Naive thymus-derived CD4-positive, alpha-beta T cell (primary cell): ENCODE measurements at regions not wholly inside any gene's neighbourhood (a gene's known extent, or its start where the extent isn't known, plus 50 kb on each side); places are given as distances from the start of the nearest gene placed in this dataset.

Source experiments
- ATAC-seq: fragments of 150-1000 bp; cut with Tn5 transposase; 2 replicates; pipeline ENCODE4 v1.10.0; 2021; ENCODE audit warnings: mild to moderate bottlenecking, moderate library complexity
- CTCF ChIA-PET: fragments of 350-600 bp; sonication (Branson Sonifier 250); formaldehyde crosslinking; loops from one replicate; lab custom pipeline; 2021; ENCODE audit warnings: antibody characterized with exemption; lab: Charles Lee
- POLR2A ChIA-PET: fragments of 350-600 bp; sonication (Branson Sonifier 250); formaldehyde crosslinking; loops from one replicate; lab custom pipeline; 2021; ENCODE audit warnings: antibody characterized with exemption, inconsistent platforms; lab: Charles Lee
- DNase-seq, 9 donors: peaks; one replicate each; pipeline versions ENCODE4 v3.0.0 to v3.0.0-alpha.2; 2020 to 2022; ENCODE audit warnings: mixed read lengths in 1 of 9
- H3K27ac ChIP-seq: one replicate; pipeline ENCODE4 v1.7.0; 2013; ENCODE audit warnings: mild to moderate bottlenecking, low read depth, low read length, moderate library complexity
- H3K27me3 ChIP-seq, 2 donors: one replicate each; pipeline ENCODE4 v1.7.0; 2013; ENCODE audit warnings: low read length in 2 of 2, mild to moderate bottlenecking in 2 of 2, moderate library complexity in 2 of 2; ENCODE audit not compliant: control insufficient read depth in 2 of 2, insufficient read depth in 2 of 2
- H3K36me3 ChIP-seq, 3 experiments: 1 replicate in 2 of 3; 2 replicates in 1 of 3; pipeline ENCODE4 v1.7.0; 2013; ENCODE audit warnings: low read length in 3 of 3, mild to moderate bottlenecking in 3 of 3, moderate library complexity in 1 of 3; ENCODE audit not compliant: insufficient read depth in 3 of 3, control insufficient read depth in 2 of 3
- H3K4me1 ChIP-seq, 2 donors: one replicate each; pipeline ENCODE4 v1.7.0; 2013; ENCODE audit warnings: low read length in 2 of 2, mild to moderate bottlenecking in 2 of 2, moderate library complexity in 1 of 2; ENCODE audit not compliant: control insufficient read depth in 2 of 2, insufficient read depth in 2 of 2
- H3K4me3 ChIP-seq: 2 replicates; pipeline ENCODE4 v1.7.0; 2013; ENCODE audit warnings: mild to moderate bottlenecking, low read length
- H3K9me3 ChIP-seq, 3 experiments: 1 replicate in 2 of 3; 2 replicates in 1 of 3; pipeline ENCODE4 v1.7.0; 2013; ENCODE audit warnings: low read length in 3 of 3; ENCODE audit not compliant: control insufficient read depth in 2 of 3
- H3K27ac Mint-ChIP-seq, 9 donors: one replicate each; pipeline ENCODE4 v1.8.0; 2020 to 2022; ENCODE audit warnings: mixed read lengths in 9 of 9, mild to moderate bottlenecking in 8 of 9, moderate library complexity in 5 of 9, inconsistent platforms in 2 of 9
- H3K27me3 Mint-ChIP-seq, 5 donors: one replicate each; pipeline ENCODE4 v1.8.0; 2021 to 2022; ENCODE audit warnings: mixed read lengths in 5 of 5, mild to moderate bottlenecking in 1 of 5
- H3K36me3 Mint-ChIP-seq, 5 donors: one replicate each; pipeline ENCODE4 v1.8.0; 2020 to 2022; ENCODE audit warnings: mixed read lengths in 5 of 5, mild to moderate bottlenecking in 3 of 5, inconsistent platforms in 1 of 5
- H3K4me1 Mint-ChIP-seq, 7 donors: one replicate each; pipeline ENCODE4 v1.8.0; 2020 to 2022; ENCODE audit warnings: mixed read lengths in 7 of 7, mild to moderate bottlenecking in 3 of 7, inconsistent platforms in 1 of 7
- H3K4me3 Mint-ChIP-seq, 10 donors: one replicate each; pipeline ENCODE4 v1.8.0; 2020 to 2022; ENCODE audit warnings: mild to moderate bottlenecking in 10 of 10, mixed read lengths in 10 of 10, moderate library complexity in 6 of 10, inconsistent platforms in 2 of 10
- H3K9me3 Mint-ChIP-seq, 11 donors: one replicate each; pipeline ENCODE4 v1.8.0; 2020 to 2022; ENCODE audit warnings: mixed read lengths in 11 of 11, mild to moderate bottlenecking in 4 of 11, inconsistent platforms in 1 of 11, moderate library complexity in 1 of 11
- intact Hi-C, 2 donors: fragments of 100-400 bp; cut with micrococcal nuclease; formaldehyde crosslinking; loops; one replicate each; pipeline ENCODE4 v1.15.1; 2023

DNA sequence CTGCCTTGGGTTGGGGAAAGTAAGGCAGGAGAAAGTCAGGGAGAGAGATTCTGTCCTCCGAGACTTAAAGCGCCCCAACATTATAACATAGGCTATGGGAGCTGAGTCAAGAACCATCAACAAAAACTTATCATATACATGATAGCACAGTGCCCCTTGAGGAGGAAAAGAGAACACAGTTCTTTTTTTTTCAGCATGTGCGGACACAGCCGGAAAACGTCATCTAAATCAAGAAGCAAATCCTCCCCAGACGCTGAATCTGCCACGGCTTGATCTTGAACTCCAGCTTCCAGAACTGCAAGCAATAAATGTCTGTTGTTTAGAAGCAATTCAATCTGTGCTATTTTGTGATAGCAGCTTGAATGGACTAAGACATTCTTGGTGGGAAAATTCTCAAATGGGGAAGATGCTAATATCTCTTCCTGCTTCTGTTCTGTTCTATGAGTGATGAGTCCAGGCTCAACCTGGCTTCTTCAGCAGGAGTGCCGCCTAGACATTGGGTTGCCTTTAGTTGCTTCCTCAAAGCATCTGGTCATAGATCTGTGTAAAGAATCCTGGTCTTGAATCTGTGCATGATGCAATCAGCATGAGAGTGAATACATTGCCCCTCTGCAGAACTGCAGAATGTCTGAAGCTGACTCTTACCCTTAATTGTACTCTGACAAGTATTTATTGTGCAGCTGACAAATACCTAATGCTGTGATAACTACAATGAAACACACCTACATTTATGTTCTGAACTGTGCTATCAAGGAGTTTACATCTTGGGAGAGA is 549.8 kb upstream of the PRKX start:
- no peaks in the 10 kb centered on the region for H3K27me3 ChIP-seq
- H3K27ac ChIP-seq, result no peak overlapping the region
- intact Hi-C loops, result no loop called here
- Mint-ChIP-seq H3K4me1 (peaks cover 0 to 6% (median 0%) of the 10 kb centered on the region in 7 donors), H3K27me3 (no peaks in the 10 kb centered on the region), H3K27ac (no peak overlapping the region), H3K9me3 (peaks cover 0 to 6% (median 0%) of the 10 kb centered on the region in 11 donors), H3K36me3 (no peaks in the 10 kb centered on the region), H3K4me3 (peak overlapping the region in 3 of 10 donors; percentile 20 to 51 (median 29))
- no peaks in the 10 kb centered on the region for H3K9me3 ChIP-seq
- ChIA-PET CTCF (no interaction called here), POLR2A (no interaction called here)
- H3K36me3 ChIP-seq, result no peaks in the 10 kb centered on the region
- no peaks in the 10 kb centered on the region for H3K4me1 ChIP-seq
- peak in 3 of 9 donors; percentile 6 to 10 (median 6) for DNase-seq
- no peak for ATAC-seq
- no peak overlapping the region for H3K4me3 ChIP-seq

DNA sequence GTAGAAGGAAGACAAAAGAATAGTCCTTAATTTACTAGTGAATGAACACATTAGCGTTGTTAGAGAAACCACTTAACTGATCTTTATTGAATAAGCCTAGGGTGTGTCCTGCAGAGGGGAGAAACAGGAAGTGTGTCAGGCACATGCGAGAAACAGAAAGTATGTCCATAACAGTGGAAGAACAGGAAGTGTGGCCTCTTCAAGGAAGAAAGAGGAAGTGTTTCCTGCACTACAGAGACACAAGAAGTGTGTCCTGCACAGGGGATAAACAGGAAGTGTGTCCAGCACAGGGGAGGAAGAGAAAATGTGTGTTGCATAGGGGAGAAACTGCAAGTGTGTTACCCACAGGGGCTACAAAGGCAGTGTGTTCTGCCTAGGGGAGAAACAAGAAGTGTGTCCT is 539.6 kb upstream of the PRKX start:
- Mint-ChIP-seq H3K27ac (peak overlapping the region in 7 of 9 donors; percentile 46 to 93 (median 79)), H3K27me3 (peaks cover 0 to 6% (median 0%) of the 10 kb centered on the region in 5 donors), H3K9me3 (peaks cover 0 to 40% (median 16%) of the 10 kb centered on the region in 11 donors), H3K36me3 (peaks cover 0 to 5% (median 0%) of the 10 kb centered on the region in 5 donors), H3K4me1 (peaks cover 0 to 8% (median 7%) of the 10 kb centered on the region in 7 donors), H3K4me3 (peak overlapping the region in 9 of 10 donors; percentile 1 to 61 (median 49))
- Histone ChIP-seq H3K27ac (no peak overlapping the region), H3K36me3 (no peaks in the 10 kb centered on the region), H3K27me3 (no peaks in the 10 kb centered on the region), H3K4me1 (no peaks in the 10 kb centered on the region), H3K9me3 (no peaks in the 10 kb centered on the region), H3K4me3 (no peak overlapping the region)
- ChIA-PET CTCF (no interaction called here), POLR2A (no interaction called here)
- no peak for ATAC-seq
- intact Hi-C loops, result no loop called here
- peak in 4 of 9 donors; percentile 10 to 32 (median 20) for DNase-seq

GRCh38 chrX:4249401-4249800 is 536.0 kb upstream of the PRKX start:
- Histone ChIP-seq H3K36me3 (no peaks in the 10 kb centered on the region), H3K4me3 (no peak overlapping the region), H3K27ac (no peak overlapping the region), H3K9me3 (no peaks in the 10 kb centered on the region), H3K4me1 (no peaks in the 10 kb centered on the region), H3K27me3 (no peaks in the 10 kb centered on the region)
- Mint-ChIP-seq H3K9me3 (peaks cover 0 to 42% (median 14%) of the 10 kb centered on the region in 11 donors), H3K4me3 (no peak overlapping the region), H3K4me1 (peaks cover 0 to 8% (median 7%) of the 10 kb centered on the region in 7 donors), H3K27me3 (peaks cover 0 to 6% (median 0%) of the 10 kb centered on the region in 5 donors), H3K36me3 (peaks cover 0 to 5% (median 0%) of the 10 kb centered on the region in 5 donors), H3K27ac (no peak overlapping the region)
- intact Hi-C loops, result no loop called here
- ChIA-PET CTCF (no interaction called here), POLR2A (no interaction called here)
- DNase-seq (no peak), ATAC-seq (no peak)

DNA sequence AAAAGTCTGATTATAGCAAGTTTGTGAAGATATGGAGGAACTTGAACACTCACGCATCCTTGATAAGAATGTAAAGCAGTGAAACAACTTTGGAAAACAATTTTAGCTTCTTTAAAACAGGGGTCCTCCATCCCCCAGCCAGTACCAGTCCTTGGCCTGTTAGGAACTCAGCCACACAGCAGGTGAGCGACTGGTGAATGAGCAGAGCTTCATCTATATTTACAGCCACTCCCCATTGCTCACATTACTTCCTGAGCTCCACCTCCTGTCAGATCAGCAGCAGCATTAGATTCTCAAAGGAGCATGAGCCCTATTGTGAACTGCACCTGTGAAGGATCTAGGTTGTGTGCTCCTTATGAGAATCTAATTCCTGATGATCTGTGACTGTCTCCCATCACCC is 530.3 kb upstream of the PRKX start:
- Mint-ChIP-seq H3K27ac (no peak overlapping the region), H3K27me3 (no peaks in the 10 kb centered on the region), H3K9me3 (peaks cover 0 to 34% (median 6%) of the 10 kb centered on the region in 11 donors), H3K4me3 (no peak overlapping the region), H3K36me3 (no peaks in the 10 kb centered on the region), H3K4me1 (peaks cover 0 to 4% (median 0%) of the 10 kb centered on the region in 7 donors)
- Histone ChIP-seq H3K4me3 (no peak overlapping the region), H3K9me3 (peaks cover 4 to 18% (median 14%) of the 10 kb centered on the region in 3 experiments), H3K4me1 (peaks cover 0 to 6% of the 10 kb centered on the region in 2 donors), H3K36me3 (no peaks in the 10 kb centered on the region), H3K27ac (no peak overlapping the region), H3K27me3 (no peaks in the 10 kb centered on the region)
- DNase-seq (no peak), ATAC-seq (no peak)
- intact Hi-C loops, result no loop called here
- POLR2A ChIA-PET, result no interaction called here
- CTCF ChIA-PET, result no interaction called here

GRCh38 chrX:4240541-4241194 is 527.2 kb upstream of the PRKX start:
- no peaks in the 10 kb centered on the region for H3K27me3 Mint-ChIP-seq
- peaks cover 0 to 30% (median 3%) of the 10 kb centered on the region in 11 donors for H3K9me3 Mint-ChIP-seq
- intact Hi-C loops, result no loop called here
- Histone ChIP-seq H3K4me3 (peak overlapping the region; percentile 28), H3K9me3 (peaks cover 4 to 20% (median 14%) of the 10 kb centered on the region in 3 experiments), H3K27me3 (no peaks in the 10 kb centered on the region), H3K27ac (peak overlapping the region; percentile 52), H3K4me1 (peaks cover 0 to 6% of the 10 kb centered on the region in 2 donors), H3K36me3 (no peaks in the 10 kb centered on the region)
- DNase-seq (peak in 7 of 9 donors; percentile 42 to 77 (median 72)), ATAC-seq (peak; percentile 88)
- peaks cover 0 to 4% (median 0%) of the 10 kb centered on the region in 7 donors for H3K4me1 Mint-ChIP-seq
- H3K27ac Mint-ChIP-seq, result no peak overlapping the region
- peaks cover 0 to 3% (median 0%) of the 10 kb centered on the region in 5 donors for H3K36me3 Mint-ChIP-seq
- POLR2A ChIA-PET, result no interaction called here
- no peak overlapping the region for H3K4me3 Mint-ChIP-seq
- CTCF ChIA-PET, result no interaction called here

- peak overlapping the region; percentile 52 for H3K27ac ChIP-seq
- ChIA-PET CTCF (no interaction called here), POLR2A (no interaction called here)
- no peak overlapping the region for H3K27ac Mint-ChIP-seq
- H3K4me3 ChIP-seq, result peak overlapping the region; percentile 28
- peaks cover 4 to 20% (median 14%) of the 10 kb centered on the region in 3 experiments for H3K9me3 ChIP-seq
- ATAC-seq, result peak; percentile 10
- peaks cover 0 to 6% of the 10 kb centered on the region in 2 donors for H3K4me1 ChIP-seq
- no peaks in the 10 kb centered on the region for H3K27me3 ChIP-seq
- H3K4me3 Mint-ChIP-seq, result no peak overlapping the region
- peaks cover 0 to 4% (median 0%) of the 10 kb centered on the region in 7 donors for H3K4me1 Mint-ChIP-seq
- intact Hi-C loops, result no loop called here
- H3K27me3 Mint-ChIP-seq, result no peaks in the 10 kb centered on the region
- H3K9me3 Mint-ChIP-seq, result peaks cover 0 to 28% (median 5%) of the 10 kb centered on the region in 11 donors
- peak in 7 of 9 donors; percentile 18 to 54 (median 50) for DNase-seq
- H3K36me3 Mint-ChIP-seq, result peaks cover 0 to 3% (median 0%) of the 10 kb centered on the region in 5 donors
- no peaks in the 10 kb centered on the region for H3K36me3 ChIP-seq
Measured at GRCh38 chrX:4239650-4240540, 526.4 kb upstream of the PRKX start.
